Ovary (tissue), 3 donors: ENCODE measurements at regions not wholly inside any gene's neighbourhood (a gene's known extent, or its start where the extent isn't known, plus 50 kb on each side); places are given as distances from the start of the nearest gene placed in this dataset.

Experiments
- POLR2A ChIP-seq: fragments of 450-650 bp; IDR thresholded peaks from one replicate; pipeline ENCODE4 v1.6.1; 2017; ENCODE audit warnings: antibody characterized with exemption, mild to moderate bottlenecking, moderate library complexity
- TF ChIP-seq, protein P1 (sequence below), 3 donors: fragments of 450-650 bp in 2 of 3; fragments of 200-600 bp in 1 of 3; IDR thresholded peaks; one replicate each; pipeline versions ENCODE4 v1.5.1 to v1.8.0; 2016 to 2022; ENCODE audit warnings: antibody characterized with exemption in 3 of 3, mild to moderate bottlenecking in 1 of 3
- donor health status: DM: no; HTN: no; CAD: no.

DNA sequence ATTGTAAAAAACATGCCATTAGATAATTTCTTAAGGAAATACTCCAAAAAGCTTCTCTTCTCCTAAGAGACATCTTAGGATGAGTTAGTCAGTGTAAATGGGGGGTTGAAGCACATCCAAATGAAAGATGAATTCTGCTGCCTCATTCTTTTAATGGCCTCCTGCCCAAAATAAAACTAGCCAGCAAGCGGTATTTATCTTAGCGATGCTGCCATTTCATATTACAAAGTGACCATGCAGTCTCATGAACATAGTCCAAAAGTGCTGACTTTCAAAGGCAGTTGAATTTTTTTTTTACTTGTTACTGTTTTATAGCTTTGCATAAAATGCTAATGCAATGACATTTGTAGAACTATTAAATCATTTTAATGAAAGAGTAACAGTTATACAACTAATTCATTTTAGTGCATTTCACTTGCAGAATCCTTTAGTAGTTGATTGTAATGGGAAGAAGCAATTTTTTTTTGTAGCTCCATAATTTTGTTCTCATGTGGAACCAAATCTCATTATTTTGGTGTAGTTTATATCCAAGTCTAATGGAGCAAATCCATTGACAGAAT lies 151.5 kb downstream of the CAVIN4 start:
- TF ChIP-seq, protein P1, sequence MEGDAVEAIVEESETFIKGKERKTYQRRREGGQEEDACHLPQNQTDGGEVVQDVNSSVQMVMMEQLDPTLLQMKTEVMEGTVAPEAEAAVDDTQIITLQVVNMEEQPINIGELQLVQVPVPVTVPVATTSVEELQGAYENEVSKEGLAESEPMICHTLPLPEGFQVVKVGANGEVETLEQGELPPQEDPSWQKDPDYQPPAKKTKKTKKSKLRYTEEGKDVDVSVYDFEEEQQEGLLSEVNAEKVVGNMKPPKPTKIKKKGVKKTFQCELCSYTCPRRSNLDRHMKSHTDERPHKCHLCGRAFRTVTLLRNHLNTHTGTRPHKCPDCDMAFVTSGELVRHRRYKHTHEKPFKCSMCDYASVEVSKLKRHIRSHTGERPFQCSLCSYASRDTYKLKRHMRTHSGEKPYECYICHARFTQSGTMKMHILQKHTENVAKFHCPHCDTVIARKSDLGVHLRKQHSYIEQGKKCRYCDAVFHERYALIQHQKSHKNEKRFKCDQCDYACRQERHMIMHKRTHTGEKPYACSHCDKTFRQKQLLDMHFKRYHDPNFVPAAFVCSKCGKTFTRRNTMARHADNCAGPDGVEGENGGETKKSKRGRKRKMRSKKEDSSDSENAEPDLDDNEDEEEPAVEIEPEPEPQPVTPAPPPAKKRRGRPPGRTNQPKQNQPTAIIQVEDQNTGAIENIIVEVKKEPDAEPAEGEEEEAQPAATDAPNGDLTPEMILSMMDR (IDR thresholded peaks at IDR 0.05): no peak
- TF ChIP-seq POLR2A: no peak
